ENCODE measurements at regions not wholly inside any gene's neighbourhood (a gene's known extent, or its start where the extent isn't known, plus 50 kb on each side); places are given as distances from the start of the nearest gene placed in this dataset.

DNA sequence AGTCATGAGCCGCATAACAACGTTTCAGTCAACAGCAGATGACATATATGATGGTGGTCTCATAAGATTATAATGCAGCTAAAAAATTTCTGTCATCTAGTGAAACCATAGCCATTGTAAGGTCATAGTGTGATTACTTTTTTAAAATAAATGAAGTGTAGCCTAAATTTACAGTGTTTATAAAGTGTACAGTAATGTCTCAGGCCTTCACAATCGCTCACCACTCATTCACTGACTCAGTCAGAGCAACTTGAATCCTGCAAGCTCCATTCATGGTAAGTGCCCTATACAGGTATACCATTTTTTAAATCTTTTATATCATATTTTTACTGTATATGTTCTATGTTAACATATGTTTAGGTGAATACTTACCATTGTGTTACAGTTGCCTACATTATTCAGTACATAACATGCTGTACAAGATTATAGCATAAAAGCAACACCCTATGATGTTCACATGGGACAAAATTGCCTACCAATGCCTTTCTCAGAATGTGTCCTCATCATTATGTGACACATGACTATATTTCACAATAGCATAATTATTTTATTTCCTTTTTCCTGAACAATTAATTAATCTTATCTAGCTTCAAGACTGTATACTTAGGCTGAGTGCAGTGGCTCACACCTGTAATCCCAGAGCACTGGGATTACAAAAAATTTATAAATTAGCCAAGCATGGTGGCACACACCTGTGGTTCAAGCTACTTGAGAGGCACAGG is 1115.9 kb upstream of the ZEB2 start:
- Mint-ChIP-seq H3K27ac (no peak overlapping the region), H3K4me3 (ENCODE audit: low read depth) (no peak overlapping the region), H3K9me3 (ENCODE audit: low read depth) (no peaks in the 10 kb centered on the region), H3K36me3 (ENCODE audit: insufficient read depth) (no peaks in the 10 kb centered on the region), H3K27me3 (no peaks in the 10 kb centered on the region), H3K4me1 (ENCODE audit: low read depth) (no peaks in the 10 kb centered on the region)
- no peak for DNase-seq (ENCODE audit: low spot score, unreplicated experiment)
- TF ChIP-seq, protein P1, sequence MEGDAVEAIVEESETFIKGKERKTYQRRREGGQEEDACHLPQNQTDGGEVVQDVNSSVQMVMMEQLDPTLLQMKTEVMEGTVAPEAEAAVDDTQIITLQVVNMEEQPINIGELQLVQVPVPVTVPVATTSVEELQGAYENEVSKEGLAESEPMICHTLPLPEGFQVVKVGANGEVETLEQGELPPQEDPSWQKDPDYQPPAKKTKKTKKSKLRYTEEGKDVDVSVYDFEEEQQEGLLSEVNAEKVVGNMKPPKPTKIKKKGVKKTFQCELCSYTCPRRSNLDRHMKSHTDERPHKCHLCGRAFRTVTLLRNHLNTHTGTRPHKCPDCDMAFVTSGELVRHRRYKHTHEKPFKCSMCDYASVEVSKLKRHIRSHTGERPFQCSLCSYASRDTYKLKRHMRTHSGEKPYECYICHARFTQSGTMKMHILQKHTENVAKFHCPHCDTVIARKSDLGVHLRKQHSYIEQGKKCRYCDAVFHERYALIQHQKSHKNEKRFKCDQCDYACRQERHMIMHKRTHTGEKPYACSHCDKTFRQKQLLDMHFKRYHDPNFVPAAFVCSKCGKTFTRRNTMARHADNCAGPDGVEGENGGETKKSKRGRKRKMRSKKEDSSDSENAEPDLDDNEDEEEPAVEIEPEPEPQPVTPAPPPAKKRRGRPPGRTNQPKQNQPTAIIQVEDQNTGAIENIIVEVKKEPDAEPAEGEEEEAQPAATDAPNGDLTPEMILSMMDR (IDR thresholded peaks at IDR 0.05; ENCODE audit: unreplicated experiment): no peak

DNA sequence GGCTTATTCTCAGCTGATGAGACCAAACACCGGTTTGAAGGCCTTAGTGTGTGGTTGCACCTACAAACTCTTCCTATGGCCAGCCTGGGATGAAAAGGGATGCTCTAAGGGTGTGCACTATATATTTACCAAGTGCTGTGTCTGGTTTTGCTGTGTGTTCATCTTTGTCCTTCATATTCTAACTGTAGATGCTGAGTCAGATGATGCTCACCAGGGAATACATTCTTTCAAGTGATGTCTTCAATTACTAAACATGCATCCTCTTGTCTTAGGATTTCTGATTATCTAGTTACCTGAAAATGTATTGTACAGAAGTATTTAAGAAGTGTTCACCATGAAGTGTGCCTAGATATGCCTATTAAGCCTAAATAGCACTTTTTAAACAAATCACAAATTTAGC is 1111.6 kb upstream of the ZEB2 start:
- no peaks in the 10 kb centered on the region for H3K9me3 Mint-ChIP-seq (ENCODE audit: low read depth)
- H3K4me1 Mint-ChIP-seq (ENCODE audit: low read depth): no peaks in the 10 kb centered on the region
- DNase-seq (ENCODE audit: low spot score, unreplicated experiment): no peak
- H3K36me3 Mint-ChIP-seq (ENCODE audit: insufficient read depth): no peaks in the 10 kb centered on the region
- H3K27ac Mint-ChIP-seq: no peak overlapping the region
- H3K27me3 Mint-ChIP-seq: no peaks in the 10 kb centered on the region
- TF ChIP-seq, protein P1 (IDR thresholded peaks at IDR 0.05; ENCODE audit: unreplicated experiment): no peak
- no peak overlapping the region for H3K4me3 Mint-ChIP-seq (ENCODE audit: low read depth)

DNA sequence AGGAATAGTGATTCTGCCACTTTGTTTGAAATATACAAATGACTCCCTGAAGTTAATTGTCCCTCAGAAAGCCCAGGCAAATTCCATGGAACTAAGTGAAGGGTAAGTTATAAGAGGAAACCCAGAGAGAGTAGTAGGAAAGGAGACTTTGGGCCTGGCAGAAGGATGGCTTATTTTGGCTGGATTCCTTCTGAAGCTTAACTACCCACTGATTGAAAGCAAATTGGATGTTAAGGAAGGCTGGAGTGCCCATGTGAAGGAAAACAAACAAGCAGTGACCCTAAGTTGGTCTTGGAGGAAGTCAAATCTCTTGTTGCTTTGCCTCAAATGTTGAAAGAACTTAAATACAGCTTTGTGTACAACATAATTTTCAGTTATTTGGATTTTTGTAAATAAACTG is 1106.4 kb upstream of the ZEB2 start:
- no peaks in the 10 kb centered on the region for H3K9me3 Mint-ChIP-seq (ENCODE audit: low read depth)
- H3K4me1 Mint-ChIP-seq (ENCODE audit: low read depth): no peaks in the 10 kb centered on the region
- H3K36me3 Mint-ChIP-seq (ENCODE audit: insufficient read depth): no peaks in the 10 kb centered on the region
- no peak overlapping the region for H3K27ac Mint-ChIP-seq
- DNase-seq (ENCODE audit: low spot score, unreplicated experiment): no peak
- no peak overlapping the region for H3K4me3 Mint-ChIP-seq (ENCODE audit: low read depth)
- TF ChIP-seq, protein P1 (IDR thresholded peaks at IDR 0.05; ENCODE audit: unreplicated experiment): no peak
- H3K27me3 Mint-ChIP-seq: no peaks in the 10 kb centered on the region

DNA sequence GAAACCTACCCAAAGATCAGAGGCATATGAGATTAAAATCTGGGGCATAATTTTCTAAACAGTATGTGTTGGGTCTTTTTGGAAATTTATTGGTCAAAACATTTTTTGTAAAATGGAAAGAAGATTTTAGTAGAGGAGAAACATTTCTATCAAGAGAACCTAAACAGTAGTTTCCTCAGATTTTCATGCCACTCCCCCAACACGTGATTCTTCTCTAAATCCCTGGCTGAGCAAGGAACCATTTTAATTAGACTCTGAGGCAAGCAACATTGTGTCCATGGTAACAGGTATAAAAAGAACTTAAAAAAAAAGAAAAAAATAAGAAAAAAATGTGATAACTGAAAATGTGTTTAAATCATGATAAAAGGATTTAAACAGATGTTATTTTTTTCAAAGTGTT is 1105.2 kb upstream of the ZEB2 start:
- no peak overlapping the region for H3K27ac Mint-ChIP-seq
- TF ChIP-seq, protein P1 (IDR thresholded peaks at IDR 0.05; ENCODE audit: unreplicated experiment): no peak
- DNase-seq (ENCODE audit: low spot score, unreplicated experiment): no peak
- no peak overlapping the region for H3K4me3 Mint-ChIP-seq (ENCODE audit: low read depth)
- H3K4me1 Mint-ChIP-seq (ENCODE audit: low read depth): no peaks in the 10 kb centered on the region
- H3K9me3 Mint-ChIP-seq (ENCODE audit: low read depth): no peaks in the 10 kb centered on the region
- H3K27me3 Mint-ChIP-seq: no peaks in the 10 kb centered on the region
- no peaks in the 10 kb centered on the region for H3K36me3 Mint-ChIP-seq (ENCODE audit: insufficient read depth)

DNA sequence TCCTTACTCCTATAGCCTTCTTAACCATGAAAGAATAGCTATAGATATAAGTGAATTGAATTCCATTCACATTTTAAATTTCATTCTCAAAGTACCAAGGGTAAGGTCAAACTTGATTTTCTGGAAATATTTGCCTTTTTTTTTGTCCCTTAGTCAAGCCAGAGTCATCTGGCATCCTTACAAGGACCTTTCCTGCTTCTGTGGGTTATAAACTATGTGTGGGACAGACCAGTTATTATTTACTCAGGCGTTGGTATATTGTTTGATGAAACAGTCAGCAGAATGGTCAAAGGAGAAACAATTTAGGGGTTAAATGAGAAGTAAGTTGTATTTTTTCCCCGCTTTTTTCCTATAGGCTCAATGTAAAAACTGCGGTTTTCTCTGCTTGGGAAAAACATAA is 1103.2 kb upstream of the ZEB2 start:
- no peaks in the 10 kb centered on the region for H3K9me3 Mint-ChIP-seq (ENCODE audit: low read depth)
- TF ChIP-seq, protein P1 (IDR thresholded peaks at IDR 0.05; ENCODE audit: unreplicated experiment): no peak
- no peak overlapping the region for H3K27ac Mint-ChIP-seq
- no peaks in the 10 kb centered on the region for H3K4me1 Mint-ChIP-seq (ENCODE audit: low read depth)
- no peaks in the 10 kb centered on the region for H3K36me3 Mint-ChIP-seq (ENCODE audit: insufficient read depth)
- DNase-seq (ENCODE audit: low spot score, unreplicated experiment): no peak
- H3K27me3 Mint-ChIP-seq: no peaks in the 10 kb centered on the region
- H3K4me3 Mint-ChIP-seq (ENCODE audit: low read depth): no peak overlapping the region

Measured in progenitor cell of endocrine pancreas (in vitro differentiated cells).